Loucy (cell line): ENCODE measurements at regions not wholly inside any gene's neighbourhood (a gene's known extent, or its start where the extent isn't known, plus 50 kb on each side); places are given as distances from the start of the nearest gene placed in this dataset.

Experiments used
- H2AFZ ChIP-seq: fragments of 200-600 bp; sonication (generic); 2 replicates; pipeline ENCODE4 v1.6.0; 2016; ENCODE audit warnings: antibody characterized with exemption, mild to moderate bottlenecking, low read length, moderate library complexity
- H3F3A ChIP-seq: fragments of 200-600 bp; 2 replicates; pipeline ENCODE4 v1.6.0; 2016; ENCODE audit warnings: antibody characterized with exemption, low read depth, mild to moderate bottlenecking
- H3K27me3 ChIP-seq: fragments of 200-600 bp; sonication (generic); 2 replicates; pipeline ENCODE4 v1.6.1; 2014; ENCODE audit warnings: low read length, mild to moderate bottlenecking; ENCODE audit not compliant: insufficient read depth, poor library complexity, severe bottlenecking
- H3K36me3 ChIP-seq: fragments of 200-600 bp; sonication (generic); 2 replicates; pipeline ENCODE4 v1.6.1; 2016; ENCODE audit warnings: low read length; ENCODE audit not compliant: insufficient read depth
- H3K4me1 ChIP-seq: fragments of 200-600 bp; sonication (generic); 2 replicates; pipeline ENCODE4 v1.5.1; 2014; ENCODE audit warnings: low read length, mild to moderate bottlenecking; ENCODE audit not compliant: insufficient read depth, poor library complexity, severe bottlenecking
- H3K4me2 ChIP-seq: fragments of 200-600 bp; sonication (generic); 2 replicates; pipeline ENCODE4 v1.6.0; 2014; ENCODE audit warnings: antibody characterized with exemption, low read length, low read depth, mild to moderate bottlenecking; ENCODE audit not compliant: poor library complexity, severe bottlenecking
- H3K4me3 ChIP-seq: fragments of 200-600 bp; sonication (generic); 2 replicates; pipeline ENCODE4 v1.5.1; 2014; ENCODE audit warnings: low read length, mild to moderate bottlenecking, mixed read lengths; ENCODE audit not compliant: poor library complexity, severe bottlenecking
- H3K79me2 ChIP-seq: fragments of 200-600 bp; sonication (generic); 2 replicates; pipeline ENCODE4 v1.6.1; 2014; ENCODE audit warnings: low read length; ENCODE audit not compliant: insufficient read depth
- H3K9ac ChIP-seq: fragments of 200-600 bp; sonication (generic); 2 replicates; pipeline ENCODE4 v1.6.0; 2014; ENCODE audit warnings: mild to moderate bottlenecking, low read depth, low read length, moderate library complexity; ENCODE audit not compliant: poor library complexity, severe bottlenecking
- H3K9me2 ChIP-seq: fragments of 200-600 bp; sonication (generic); replicated peaks from 2 replicates; pipeline ENCODE4 v1.6.1; 2016; ENCODE audit warnings: low read depth, low read length, mixed read lengths
- H3K9me3 ChIP-seq: fragments of 200-600 bp; sonication (generic); 2 replicates; pipeline ENCODE4 v1.6.1; 2014; ENCODE audit warnings: mild to moderate bottlenecking, antibody characterized with exemption, low read length, low read depth; ENCODE audit not compliant: insufficient read depth
- H4K20me1 ChIP-seq: fragments of 200-600 bp; sonication (generic); 2 replicates; pipeline ENCODE4 v1.6.0; 2014; ENCODE audit warnings: antibody characterized with exemption, low read length, mild to moderate bottlenecking; ENCODE audit not compliant: insufficient read depth, poor library complexity, severe bottlenecking
- EZH2phosphoT487 ChIP-seq: fragments of 200-600 bp; IDR thresholded peaks from 2 replicates; pipeline ENCODE4 v1.6.1; 2018; ENCODE audit warnings: antibody characterized with exemption, mild to moderate bottlenecking, moderate library complexity, borderline replicate concordance
- TF ChIP-seq, protein P1 (sequence below): fragments of 200-600 bp; sonication (generic); conservative IDR thresholded peaks from 2 replicates; pipeline ENCODE4 v1.5.1; 2014; ENCODE audit warnings: mild to moderate bottlenecking, antibody characterized with exemption, low read length

- no peak for TF ChIP-seq EZH2phosphoT487
- TF ChIP-seq, protein P1, sequence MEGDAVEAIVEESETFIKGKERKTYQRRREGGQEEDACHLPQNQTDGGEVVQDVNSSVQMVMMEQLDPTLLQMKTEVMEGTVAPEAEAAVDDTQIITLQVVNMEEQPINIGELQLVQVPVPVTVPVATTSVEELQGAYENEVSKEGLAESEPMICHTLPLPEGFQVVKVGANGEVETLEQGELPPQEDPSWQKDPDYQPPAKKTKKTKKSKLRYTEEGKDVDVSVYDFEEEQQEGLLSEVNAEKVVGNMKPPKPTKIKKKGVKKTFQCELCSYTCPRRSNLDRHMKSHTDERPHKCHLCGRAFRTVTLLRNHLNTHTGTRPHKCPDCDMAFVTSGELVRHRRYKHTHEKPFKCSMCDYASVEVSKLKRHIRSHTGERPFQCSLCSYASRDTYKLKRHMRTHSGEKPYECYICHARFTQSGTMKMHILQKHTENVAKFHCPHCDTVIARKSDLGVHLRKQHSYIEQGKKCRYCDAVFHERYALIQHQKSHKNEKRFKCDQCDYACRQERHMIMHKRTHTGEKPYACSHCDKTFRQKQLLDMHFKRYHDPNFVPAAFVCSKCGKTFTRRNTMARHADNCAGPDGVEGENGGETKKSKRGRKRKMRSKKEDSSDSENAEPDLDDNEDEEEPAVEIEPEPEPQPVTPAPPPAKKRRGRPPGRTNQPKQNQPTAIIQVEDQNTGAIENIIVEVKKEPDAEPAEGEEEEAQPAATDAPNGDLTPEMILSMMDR = no peak
- H3K9me3 ChIP-seq = no peaks in the 10 kb centered on the region
- H3K4me2 ChIP-seq = no peak overlapping the region
- no peak overlapping the region for H2AFZ ChIP-seq
- H3K4me1 ChIP-seq = no peaks in the 10 kb centered on the region
- H3K9ac ChIP-seq = no peak overlapping the region
- H3K9me2 ChIP-seq = no peaks in the 10 kb centered on the region
- H3K79me2 ChIP-seq = no peaks in the 10 kb centered on the region
- H3K4me3 ChIP-seq = no peak overlapping the region
- no peaks in the 10 kb centered on the region for H3K36me3 ChIP-seq
- no peaks in the 10 kb centered on the region for H3F3A ChIP-seq
- no peaks in the 10 kb centered on the region for H3K27me3 ChIP-seq
- H4K20me1 ChIP-seq = no peaks in the 10 kb centered on the region
These were observed 173.4 kb upstream of the THRB start for GRCh38 chr3:24668039-24668438.

- no peak for TF ChIP-seq EZH2phosphoT487
- TF ChIP-seq, protein P1 = no peak
- Histone ChIP-seq H3K36me3 (no peaks in the 10 kb centered on the region), H3F3A (no peaks in the 10 kb centered on the region), H3K9me2 (no peaks in the 10 kb centered on the region), H3K4me2 (no peak overlapping the region), H3K4me3 (no peak overlapping the region), H3K9ac (no peak overlapping the region), H2AFZ (no peak overlapping the region), H4K20me1 (no peaks in the 10 kb centered on the region), H3K27me3 (peaks cover 12% of the 10 kb centered on the region), H3K79me2 (no peaks in the 10 kb centered on the region), H3K9me3 (no peaks in the 10 kb centered on the region), H3K4me1 (no peaks in the 10 kb centered on the region)
These were observed 176.2 kb upstream of the THRB start for GRCh38 chr3:24670871-24671270.

GRCh38 chr3:24673596-24673995, 178.9 kb upstream of the THRB start:
- H3F3A ChIP-seq = no peaks in the 10 kb centered on the region
- H4K20me1 ChIP-seq = no peaks in the 10 kb centered on the region
- H3K4me2 ChIP-seq = no peak overlapping the region
- H3K9me3 ChIP-seq = no peaks in the 10 kb centered on the region
- H3K79me2 ChIP-seq = no peaks in the 10 kb centered on the region
- H2AFZ ChIP-seq = no peak overlapping the region
- no peak overlapping the region for H3K9ac ChIP-seq
- peaks cover 2% of the 10 kb centered on the region for H3K4me1 ChIP-seq
- no peaks in the 10 kb centered on the region for H3K9me2 ChIP-seq
- no peaks in the 10 kb centered on the region for H3K36me3 ChIP-seq
- H3K27me3 ChIP-seq = peaks cover 31% of the 10 kb centered on the region
- TF ChIP-seq EZH2phosphoT487 = no peak
- TF ChIP-seq, protein P1 = no peak
- H3K4me3 ChIP-seq = no peak overlapping the region
